ENCODE measurements at regions not wholly inside any gene's neighbourhood (a gene's known extent, or its start where the extent isn't known, plus 50 kb on each side); places are given as distances from the start of the nearest gene placed in this dataset.

DNA sequence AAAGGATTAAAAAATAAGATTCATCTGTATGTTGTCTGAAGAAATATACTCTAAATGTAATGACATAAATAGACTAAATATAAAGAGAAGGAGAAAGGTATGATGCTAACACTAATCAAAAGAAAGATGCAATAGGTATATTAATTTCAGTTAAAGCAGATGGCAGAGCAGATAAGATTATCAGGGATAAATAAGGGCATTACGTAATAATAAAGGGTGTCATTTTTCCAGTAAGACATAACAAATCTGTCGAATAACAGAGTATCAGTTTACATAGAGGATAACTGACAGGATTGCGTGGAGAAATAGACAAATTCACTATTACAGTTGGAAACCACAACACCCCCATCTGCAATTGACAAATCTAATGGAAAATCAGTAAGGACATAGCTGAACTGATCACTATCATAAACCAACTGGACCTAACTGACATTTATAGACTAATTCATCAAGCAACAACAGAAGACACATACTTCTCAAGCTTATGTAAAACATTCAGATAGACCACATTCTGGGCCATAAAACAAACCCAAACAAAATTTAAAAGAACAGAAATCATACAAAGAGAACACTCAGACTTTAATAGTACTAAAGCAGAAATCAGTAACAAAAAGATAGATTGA lies 384.1 kb upstream of the COBL start:
- no peak for DNase-seq
- ATAC-seq (replicated peaks) = no peak
- H3K36me3 Mint-ChIP-seq = no peaks in the 10 kb centered on the region
- H3K27me3 Mint-ChIP-seq = no peaks in the 10 kb centered on the region
- H3K9me3 Mint-ChIP-seq = peaks cover 4 to 7% of the 10 kb centered on the region in 2 donors
- H3K27ac Mint-ChIP-seq = no peak overlapping the region
- no peaks in the 10 kb centered on the region for H3K4me1 Mint-ChIP-seq
- H3K4me3 Mint-ChIP-seq = no peak overlapping the region

DNA sequence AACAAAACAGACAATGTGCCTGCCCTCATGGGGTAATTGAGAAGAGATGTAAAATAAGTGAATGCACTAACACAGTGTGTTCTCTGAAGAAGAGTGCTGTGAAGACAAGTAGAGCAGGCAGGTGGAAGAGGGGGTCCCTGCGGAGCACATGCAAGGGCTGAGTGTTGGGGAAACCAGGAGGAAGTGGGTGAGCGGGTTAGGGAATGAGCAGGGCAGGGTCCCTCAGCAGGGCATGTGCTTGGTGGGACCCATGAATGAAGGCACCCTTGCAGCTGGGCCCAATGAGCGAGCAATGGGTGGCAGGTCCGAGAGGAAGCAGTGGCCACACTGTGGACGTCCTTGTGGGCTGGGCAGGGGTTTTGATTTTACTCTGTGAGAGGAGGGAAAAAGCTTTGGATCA lies 376.6 kb upstream of the COBL start:
- DNase-seq (no peak), ATAC-seq (replicated peaks) (no peak)
- H3K4me1 Mint-ChIP-seq = no peaks in the 10 kb centered on the region
- peaks cover 0 to 4% of the 10 kb centered on the region in 2 donors for H3K9me3 Mint-ChIP-seq
- no peak overlapping the region for H3K4me3 Mint-ChIP-seq
- H3K36me3 Mint-ChIP-seq = no peaks in the 10 kb centered on the region
- H3K27ac Mint-ChIP-seq = no peak overlapping the region
- H3K27me3 Mint-ChIP-seq = no peaks in the 10 kb centered on the region

DNA sequence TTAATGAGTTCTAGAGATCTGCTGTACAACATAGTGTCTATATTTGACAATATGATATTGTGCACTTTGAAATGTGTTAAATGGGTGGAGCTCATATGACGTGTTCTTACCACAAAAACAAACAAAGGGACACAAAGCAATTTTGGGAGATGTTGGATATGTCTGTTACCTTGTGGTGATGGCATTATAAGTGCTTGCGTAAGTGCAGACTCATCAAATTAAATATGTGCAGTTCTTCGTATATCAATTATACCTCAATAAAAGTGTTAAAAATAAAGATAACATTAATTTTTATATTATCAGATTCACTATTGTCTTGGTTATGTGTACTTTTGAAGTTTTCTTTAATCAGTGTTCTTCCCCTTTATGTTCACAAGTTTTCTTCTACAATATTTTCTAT lies 372.9 kb upstream of the COBL start:
- Mint-ChIP-seq H3K27ac (no peak overlapping the region), H3K36me3 (no peaks in the 10 kb centered on the region), H3K4me3 (no peak overlapping the region), H3K9me3 (peaks cover 9 to 10% of the 10 kb centered on the region in 2 donors), H3K4me1 (no peaks in the 10 kb centered on the region), H3K27me3 (no peaks in the 10 kb centered on the region)
- DNase-seq (no peak), ATAC-seq (replicated peaks) (no peak)

- Mint-ChIP-seq H3K9me3 (peaks cover 9% of the 10 kb centered on the region in 2 donors), H3K27ac (no peak overlapping the region), H3K4me1 (no peaks in the 10 kb centered on the region), H3K27me3 (no peaks in the 10 kb centered on the region), H3K4me3 (no peak overlapping the region), H3K36me3 (no peaks in the 10 kb centered on the region)
- DNase-seq (no peak), ATAC-seq (replicated peaks) (no peak)
Measured at GRCh38 chr7:51685794-51686193, 369.2 kb upstream of the COBL start.

GRCh38 chr7:51680594-51681399 lies 364.2 kb upstream of the COBL start:
- Mint-ChIP-seq H3K27me3 (no peaks in the 10 kb centered on the region), H3K9me3 (peaks cover 4 to 8% of the 10 kb centered on the region in 2 donors), H3K27ac (no peak overlapping the region), H3K4me3 (no peak overlapping the region), H3K36me3 (no peaks in the 10 kb centered on the region), H3K4me1 (no peaks in the 10 kb centered on the region)
- DNase-seq (no peak), ATAC-seq (replicated peaks) (no peak)

GRCh38 chr7:51679358-51679757 lies 362.7 kb upstream of the COBL start:
- Mint-ChIP-seq H3K4me1 (no peaks in the 10 kb centered on the region), H3K36me3 (no peaks in the 10 kb centered on the region), H3K9me3 (peaks cover 4 to 6% of the 10 kb centered on the region in 2 donors), H3K4me3 (no peak overlapping the region), H3K27me3 (no peaks in the 10 kb centered on the region), H3K27ac (no peak overlapping the region)
- no peak for DNase-seq
- no peak for ATAC-seq (replicated peaks)

DNA sequence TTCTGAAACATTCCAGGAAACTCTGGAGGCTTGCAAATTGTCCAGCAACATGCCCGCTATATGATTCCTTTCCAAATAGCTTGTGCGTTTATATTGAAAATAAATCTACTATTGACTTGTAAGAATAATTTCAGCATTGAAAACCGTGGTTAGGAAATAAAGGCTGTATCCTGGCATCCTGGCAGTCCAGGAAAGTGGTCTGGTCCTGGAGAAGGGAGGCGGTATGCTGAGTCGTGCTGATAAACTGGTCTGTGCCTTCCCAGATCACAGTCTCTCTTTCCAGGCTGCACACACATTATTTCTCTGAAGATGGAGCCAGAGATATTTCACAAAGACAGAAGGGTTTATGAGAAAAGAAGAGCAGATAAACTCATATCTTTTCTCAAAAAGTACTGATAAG lies 350.1 kb upstream of the COBL start:
- Mint-ChIP-seq H3K27ac (no peak overlapping the region), H3K27me3 (no peaks in the 10 kb centered on the region), H3K4me3 (no peak overlapping the region), H3K36me3 (no peaks in the 10 kb centered on the region), H3K9me3 (no peaks in the 10 kb centered on the region), H3K4me1 (no peaks in the 10 kb centered on the region)
- DNase-seq = no peak
- no peak for ATAC-seq (replicated peaks)

DNA sequence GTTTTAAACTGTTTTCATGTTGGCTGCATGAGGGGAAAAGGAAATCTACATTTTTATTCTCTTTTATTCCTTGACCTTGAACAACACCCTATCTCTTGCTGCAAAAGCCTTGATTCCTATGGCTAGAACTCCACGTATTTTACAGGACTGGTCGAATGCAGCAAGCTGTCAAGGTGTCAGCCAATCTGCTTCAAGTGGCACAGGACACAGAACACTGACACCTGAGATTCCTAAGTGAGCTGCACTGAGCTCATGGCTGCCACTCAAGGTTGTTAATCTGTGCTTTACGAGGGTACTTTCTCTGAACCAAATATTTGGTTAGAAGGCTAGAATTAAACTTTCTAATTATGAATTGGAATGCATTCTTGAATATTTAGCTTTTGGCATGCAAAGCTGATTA lies 349.7 kb upstream of the COBL start:
- H3K4me1 Mint-ChIP-seq = no peaks in the 10 kb centered on the region
- no peak overlapping the region for H3K27ac Mint-ChIP-seq
- ATAC-seq (replicated peaks) (no peak), DNase-seq (no peak)
- no peaks in the 10 kb centered on the region for H3K9me3 Mint-ChIP-seq
- no peaks in the 10 kb centered on the region for H3K27me3 Mint-ChIP-seq
- H3K4me3 Mint-ChIP-seq = no peak overlapping the region
- H3K36me3 Mint-ChIP-seq = no peaks in the 10 kb centered on the region

DNA sequence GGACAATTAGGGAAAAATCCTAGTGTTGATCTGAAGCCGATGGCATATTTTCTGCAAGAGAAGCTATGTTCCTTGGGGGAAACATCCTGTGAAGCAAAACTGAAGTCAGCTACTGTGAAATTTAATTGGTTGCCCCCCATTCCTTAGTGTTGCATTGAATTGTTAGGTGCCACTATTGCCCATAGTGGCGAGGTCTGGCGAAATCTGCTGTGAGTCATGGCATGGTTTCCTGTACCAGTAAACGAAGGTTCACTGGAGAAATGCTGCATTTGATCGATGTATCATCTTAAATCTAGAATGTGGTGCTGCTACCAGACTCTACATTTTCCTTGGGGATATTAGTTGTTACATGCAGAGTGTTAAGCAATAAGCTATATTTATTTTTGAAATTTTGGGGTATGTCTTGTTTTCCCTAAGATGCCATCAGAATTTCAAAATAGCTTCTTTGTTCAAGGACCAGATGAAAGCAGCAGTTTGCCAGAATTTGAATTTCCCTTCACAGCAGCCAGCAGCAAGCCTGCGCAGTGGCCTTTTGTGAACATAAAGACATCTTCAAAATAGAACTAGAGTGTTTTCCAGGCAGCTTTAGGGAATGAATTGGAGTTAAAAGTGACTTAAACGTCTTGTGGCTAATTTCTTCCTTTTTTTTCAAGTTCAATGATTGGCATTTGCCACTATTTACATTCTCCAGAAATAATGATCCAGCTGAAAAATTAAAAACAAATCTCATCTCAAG lies 348.6 kb upstream of the COBL start:
- Mint-ChIP-seq H3K4me3 (no peak overlapping the region), H3K36me3 (no peaks in the 10 kb centered on the region), H3K27me3 (no peaks in the 10 kb centered on the region), H3K4me1 (no peaks in the 10 kb centered on the region), H3K27ac (no peak overlapping the region), H3K9me3 (peaks cover 0 to 2% of the 10 kb centered on the region in 2 donors)
- no peak for ATAC-seq (replicated peaks)
- no peak for DNase-seq

GRCh38 chr7:51660516-51660915 lies 343.9 kb upstream of the COBL start:
- H3K9me3 Mint-ChIP-seq = peaks cover 0 to 2% of the 10 kb centered on the region in 2 donors
- no peak for DNase-seq
- H3K4me1 Mint-ChIP-seq = no peaks in the 10 kb centered on the region
- no peaks in the 10 kb centered on the region for H3K27me3 Mint-ChIP-seq
- no peak overlapping the region for H3K27ac Mint-ChIP-seq
- H3K36me3 Mint-ChIP-seq = no peaks in the 10 kb centered on the region
- ATAC-seq (replicated peaks) = no peak
- no peak overlapping the region for H3K4me3 Mint-ChIP-seq

DNA sequence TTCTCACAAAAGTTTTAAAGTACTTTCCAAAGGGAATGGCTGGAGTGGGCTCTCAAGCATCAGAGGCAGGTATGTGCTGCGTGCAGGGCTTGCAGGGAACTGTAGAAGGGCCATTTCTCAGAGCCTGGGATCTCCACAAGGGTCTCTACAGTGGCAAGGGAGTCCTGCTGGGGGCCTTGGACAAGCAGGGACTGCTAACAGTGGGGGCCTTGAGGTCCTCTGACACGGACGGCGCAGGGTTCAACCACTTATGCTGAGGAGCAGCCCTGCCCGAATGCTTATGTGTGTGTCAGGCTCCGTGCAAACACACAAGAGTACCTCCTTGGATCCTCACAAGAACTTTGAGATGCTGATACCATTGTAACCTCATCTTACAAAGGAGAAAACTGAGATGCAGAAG lies 342.1 kb upstream of the COBL start:
- H3K27me3 Mint-ChIP-seq = no peaks in the 10 kb centered on the region

DNA sequence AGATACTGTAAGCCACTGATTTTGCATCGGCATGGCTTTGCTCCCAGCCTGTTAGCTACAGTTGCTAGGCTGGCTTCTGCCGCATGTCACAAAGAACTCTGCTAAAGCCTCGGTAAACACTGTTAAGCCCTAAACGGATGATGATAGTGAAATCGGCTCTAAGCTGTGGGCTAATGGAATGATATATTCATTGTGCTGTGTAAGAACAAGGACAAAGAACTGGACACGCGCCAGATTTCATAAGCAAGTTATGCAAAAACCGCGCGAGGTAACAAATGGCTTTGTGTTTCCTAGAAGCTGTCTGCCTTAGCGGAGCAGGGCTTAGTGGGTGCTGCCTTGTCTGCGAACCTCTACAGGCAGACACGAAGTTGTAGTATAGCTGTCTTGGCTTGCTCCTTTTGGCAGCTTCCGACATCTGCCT lies 331.3 kb upstream of the COBL start:
- DNase-seq = no peak
- H3K4me3 Mint-ChIP-seq = no peak overlapping the region
- H3K27ac Mint-ChIP-seq = no peak overlapping the region
- no peaks in the 10 kb centered on the region for H3K4me1 Mint-ChIP-seq
- no peaks in the 10 kb centered on the region for H3K27me3 Mint-ChIP-seq
- no peak for ATAC-seq (replicated peaks)
- peaks cover 5 to 8% of the 10 kb centered on the region in 2 donors for H3K9me3 Mint-ChIP-seq
- H3K36me3 Mint-ChIP-seq = no peaks in the 10 kb centered on the region

More for the DNA sequence above, 342.1 kb upstream of the COBL start:
- DNase-seq (no peak), ATAC-seq (replicated peaks) (no peak)
- H3K27ac Mint-ChIP-seq = no peak overlapping the region
- no peak overlapping the region for H3K4me3 Mint-ChIP-seq
- no peaks in the 10 kb centered on the region for H3K4me1 Mint-ChIP-seq
- peaks cover 0 to 7% of the 10 kb centered on the region in 2 donors for H3K9me3 Mint-ChIP-seq
- no peaks in the 10 kb centered on the region for H3K36me3 Mint-ChIP-seq

- Mint-ChIP-seq H3K4me1 (no peaks in the 10 kb centered on the region), H3K9me3 (peaks cover 5 to 8% of the 10 kb centered on the region in 2 donors), H3K27ac (no peak overlapping the region), H3K27me3 (no peaks in the 10 kb centered on the region), H3K36me3 (no peaks in the 10 kb centered on the region), H3K4me3 (no peak overlapping the region)
- no peak for ATAC-seq (replicated peaks)
- DNase-seq = no peak
Measured at GRCh38 chr7:51647486-51647885, 330.9 kb upstream of the COBL start.

DNA sequence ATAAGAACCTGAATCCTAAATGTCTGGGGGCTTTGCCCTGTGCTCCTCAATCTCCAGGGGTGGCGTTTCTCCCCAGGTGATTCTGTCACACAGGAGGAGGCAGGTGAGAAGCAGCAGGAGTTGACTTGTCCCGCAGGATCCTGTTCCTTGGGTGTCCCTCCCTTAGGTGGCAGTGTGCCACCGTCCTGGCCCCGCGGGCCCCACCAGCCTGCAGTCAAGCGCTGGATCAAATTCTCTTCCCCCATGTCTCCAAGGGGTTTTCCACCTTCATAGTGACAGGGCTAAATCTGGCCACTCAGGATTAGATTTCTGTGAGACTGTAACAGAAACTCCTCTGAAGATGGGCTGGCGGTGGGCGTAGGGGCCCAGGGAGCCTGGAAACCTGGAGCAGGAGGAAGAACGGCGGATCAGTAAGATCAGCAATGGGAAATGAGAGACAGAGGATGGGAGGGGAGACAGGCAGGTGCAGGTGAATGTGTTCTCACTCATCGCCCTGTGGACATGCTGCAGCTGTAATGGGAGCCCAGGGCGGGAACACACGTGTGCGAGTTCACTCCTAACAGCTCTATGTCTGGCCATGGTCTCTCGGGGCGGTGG lies 329.2 kb upstream of the COBL start:
- DNase-seq = no peak
- H3K36me3 Mint-ChIP-seq = no peaks in the 10 kb centered on the region

More for the DNA sequence above, 329.2 kb upstream of the COBL start:
- Mint-ChIP-seq H3K9me3 (peaks cover 4 to 5% of the 10 kb centered on the region in 2 donors), H3K27ac (no peak overlapping the region), H3K4me3 (no peak overlapping the region), H3K4me1 (no peaks in the 10 kb centered on the region), H3K27me3 (no peaks in the 10 kb centered on the region)
- no peak for ATAC-seq (replicated peaks)
